Pons (tissue), 1 donor: ENCODE measurements at regions not wholly inside any gene's neighbourhood (a gene's known extent, or its start where the extent isn't known, plus 50 kb on each side); places are given as distances from the start of the nearest gene placed in this dataset.
"Not testable (repeated sequence)": the region's sequence is repeated elsewhere in the genome, so short reads cannot be mapped to it uniquely, and the experiment has no call there.

Experiments used
- DNase-seq: peaks from one replicate; pipeline ENCODE4 v3.0.0-alpha.2; 2016; ENCODE audit warnings: low spot score

DNA sequence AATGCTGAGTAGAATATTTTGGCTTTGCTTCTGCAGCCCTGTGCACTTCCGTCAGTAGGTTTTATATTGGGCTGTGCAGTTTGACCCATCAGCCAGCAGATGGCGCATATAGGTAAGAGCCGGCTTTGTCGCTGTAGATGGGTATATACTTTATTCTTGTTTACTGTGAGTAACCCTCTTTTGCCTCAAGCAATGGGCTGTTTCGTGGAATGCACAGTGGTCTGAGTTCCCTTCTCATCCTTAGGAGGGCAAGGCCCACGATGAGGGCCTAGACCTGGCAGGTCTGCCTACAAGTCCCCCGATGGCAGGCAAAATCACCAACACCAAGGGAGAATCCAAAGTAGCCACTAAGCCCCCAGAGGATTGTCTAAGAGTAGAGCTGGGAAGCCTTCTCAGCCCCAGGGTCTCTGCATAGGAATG is 1002.9 kb upstream of the KCND2 start:
- peak; percentile 68 for DNase-seq

DNA sequence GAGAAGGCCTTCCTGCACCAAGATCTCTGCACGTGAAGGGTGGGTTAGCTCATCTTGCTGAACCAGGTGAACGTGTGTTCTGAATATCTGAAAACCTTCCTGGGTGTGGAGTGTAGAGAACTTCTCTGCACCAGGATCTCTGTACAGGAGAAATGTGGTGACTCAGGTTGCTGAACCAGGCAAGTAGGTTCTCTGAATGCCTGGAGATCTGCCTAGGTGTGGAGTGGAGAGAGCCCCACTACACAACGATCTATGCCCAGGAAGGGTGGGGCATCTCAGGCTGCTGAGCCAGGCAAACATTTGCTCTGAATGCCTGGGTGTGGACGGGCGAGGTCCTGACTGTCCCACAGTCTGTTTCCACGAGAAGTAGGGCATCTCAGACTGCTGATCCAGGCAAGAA is 1002.3 kb upstream of the KCND2 start:
- no peak for DNase-seq

DNA sequence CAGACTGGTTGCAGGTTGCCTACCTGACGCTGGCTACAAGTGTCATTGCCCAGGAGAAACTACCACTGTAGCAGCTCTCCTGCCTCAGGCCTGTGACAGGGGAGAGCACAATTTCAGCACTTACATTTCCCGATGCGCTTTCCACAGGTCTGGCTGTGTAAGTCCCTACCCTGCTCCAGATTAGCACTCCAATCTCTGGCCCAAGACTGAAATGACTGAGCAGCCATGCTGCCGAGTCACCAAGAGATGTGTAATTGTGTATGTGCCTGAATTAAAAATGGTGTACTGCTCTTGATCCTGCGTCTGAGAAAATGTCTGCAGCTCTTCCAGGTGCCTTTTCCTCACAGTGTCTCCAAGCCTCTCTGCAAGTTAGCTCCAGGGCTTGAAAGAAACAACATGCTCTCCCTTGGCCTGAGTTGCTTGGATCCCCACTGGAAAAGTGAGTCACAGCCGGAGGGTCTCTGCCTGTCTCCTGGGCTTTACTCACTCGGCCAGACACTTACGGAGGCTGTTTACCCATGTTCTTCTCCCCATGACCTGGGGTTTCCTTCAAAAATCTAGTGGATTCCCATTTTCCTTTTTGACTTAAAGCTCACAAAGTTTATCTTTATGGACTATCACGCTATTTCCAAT is 1001.7 kb upstream of the KCND2 start:
- DNase-seq = no peak

DNA sequence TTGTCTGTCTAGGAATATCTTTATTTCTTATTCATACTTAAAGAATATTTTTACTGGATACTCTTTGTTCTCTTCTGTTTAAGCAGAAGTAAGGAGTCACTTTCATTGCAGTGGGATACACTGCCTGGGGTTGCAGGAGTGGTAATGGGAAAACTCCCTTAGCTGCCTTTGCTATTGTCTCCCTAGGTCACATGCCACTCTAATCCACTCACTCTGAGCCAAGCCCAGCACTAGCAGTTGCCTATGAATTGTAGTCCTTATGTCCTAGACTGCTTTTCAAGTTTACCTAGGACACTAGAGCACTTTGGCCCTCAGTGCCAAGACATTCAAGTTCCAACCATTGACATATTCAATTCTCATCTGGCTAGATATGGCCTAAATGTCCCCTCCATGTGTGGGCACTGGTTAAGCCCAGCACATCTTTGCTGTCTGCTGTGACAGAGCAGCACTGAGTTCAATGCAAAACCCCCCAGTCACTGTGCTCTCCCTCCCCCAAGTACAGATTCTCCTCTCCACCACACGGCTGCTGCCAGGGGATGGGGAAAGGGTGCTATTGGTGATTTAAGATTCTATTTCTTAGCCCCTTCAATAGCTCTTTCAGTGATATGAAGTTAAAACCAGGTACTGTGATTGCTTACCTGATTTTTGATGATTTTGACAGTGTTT is 991.7 kb upstream of the KCND2 start:
- DNase-seq = no peak

DNA sequence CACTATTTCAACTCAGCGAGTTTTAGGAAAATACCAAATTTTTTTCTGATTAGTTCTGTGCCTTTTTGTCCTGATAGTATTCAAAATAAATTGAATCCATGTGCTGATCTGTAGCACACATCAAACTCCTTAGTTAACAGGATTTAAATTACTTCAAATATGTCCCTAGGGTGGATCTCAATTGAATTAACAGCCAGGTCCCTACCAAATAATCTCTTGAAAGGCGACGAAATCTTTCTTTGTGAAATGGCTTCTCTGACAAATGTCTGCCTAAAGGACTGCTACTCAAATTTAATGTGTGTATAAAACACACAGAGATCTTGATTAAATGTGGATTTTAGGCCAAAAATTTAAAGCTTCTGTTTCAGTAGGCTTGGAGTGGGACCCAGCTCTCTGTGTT is 989.6 kb upstream of the KCND2 start:
- no peak for DNase-seq

DNA sequence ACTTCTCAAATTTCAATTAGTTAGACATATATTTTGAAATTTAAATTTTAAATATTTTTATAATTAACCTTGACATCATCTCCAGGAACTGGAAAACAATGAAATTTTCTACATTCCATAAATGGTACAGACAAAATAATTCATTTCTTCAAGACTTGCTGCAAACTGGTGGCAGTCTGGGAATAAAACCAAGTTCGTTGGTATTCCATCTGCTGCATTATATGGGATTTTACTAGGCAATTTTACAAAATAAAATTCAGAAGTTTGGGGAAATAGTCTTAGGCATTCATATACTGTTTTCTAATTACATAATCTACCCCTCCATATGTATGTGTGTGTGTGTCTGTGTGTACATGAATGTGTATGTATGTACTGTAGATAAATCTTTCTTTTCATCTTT is 984.6 kb upstream of the KCND2 start:
- peak; percentile 2 for DNase-seq

DNA sequence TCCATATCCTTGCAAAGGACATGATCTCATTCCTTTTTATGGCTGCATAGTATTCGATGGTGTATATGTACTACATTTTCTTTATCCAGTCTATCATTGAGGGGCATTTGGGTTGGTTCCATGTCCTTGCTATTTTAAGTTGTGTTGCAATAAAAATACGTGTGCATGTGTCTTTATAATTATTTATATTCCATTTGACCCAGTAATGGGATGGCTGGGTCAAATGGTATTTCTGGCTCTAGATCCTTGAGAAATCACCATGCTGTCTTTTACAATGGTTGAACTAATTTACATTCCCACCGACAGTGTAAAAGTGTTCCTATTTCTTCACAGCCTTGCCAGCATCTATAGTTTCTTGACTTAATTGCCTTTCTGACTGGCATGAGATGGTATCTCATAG is 972.6 kb upstream of the KCND2 start:
- not testable (repeated sequence) for DNase-seq

DNA sequence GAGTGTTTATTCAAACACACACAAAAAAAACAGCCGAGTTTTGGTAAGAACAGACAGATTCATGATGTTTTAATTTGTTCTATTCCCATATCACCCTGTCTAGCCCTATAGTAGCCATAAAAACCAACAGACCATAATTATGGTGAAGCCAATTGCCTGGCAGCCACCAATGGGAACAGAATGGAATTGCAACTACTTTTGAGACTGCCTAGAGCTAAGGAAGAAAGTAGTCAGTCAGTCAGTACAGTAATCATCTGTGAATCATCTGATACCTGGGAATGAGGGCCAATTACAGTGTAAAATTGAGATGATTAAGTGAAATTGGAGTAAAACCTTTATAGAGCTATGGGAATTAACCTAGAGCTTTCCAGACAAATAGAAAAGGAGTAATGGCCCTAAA is 952.7 kb upstream of the KCND2 start:
- no peak for DNase-seq

DNA sequence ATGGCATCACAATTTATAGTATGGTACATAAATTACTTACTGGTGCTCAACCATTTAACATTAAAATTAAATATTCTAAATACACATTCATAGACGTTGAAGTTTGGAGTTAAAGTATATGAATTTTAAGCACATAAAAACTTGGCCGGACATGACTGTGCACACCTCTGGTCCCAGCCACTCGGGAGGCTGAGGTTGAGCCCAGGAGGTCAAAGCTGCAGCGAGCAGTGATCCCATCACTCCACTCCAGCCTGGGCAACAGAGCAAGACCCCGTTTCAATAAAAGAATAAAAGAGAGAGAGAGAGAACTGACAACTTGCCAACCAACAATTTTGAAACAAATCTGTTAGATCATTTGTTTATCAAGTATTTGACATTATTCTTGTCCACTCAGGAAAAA is 943.3 kb upstream of the KCND2 start:
- DNase-seq = no peak

DNA sequence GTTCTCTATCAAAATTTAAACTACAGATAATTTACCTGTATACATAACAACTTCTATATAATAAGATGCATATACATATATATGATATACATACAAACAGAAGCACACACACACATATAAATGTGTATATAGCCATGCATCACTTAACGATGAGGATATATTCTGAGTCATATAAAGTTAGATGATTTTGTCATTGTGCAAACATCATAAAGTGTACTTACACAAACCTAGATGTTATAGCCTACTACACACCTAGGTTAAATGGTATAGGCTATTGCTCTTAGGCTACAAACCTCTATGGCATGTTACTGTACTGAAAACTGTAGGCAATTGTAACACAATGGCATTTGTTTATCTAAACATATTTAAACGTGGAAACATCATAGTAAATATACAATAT is 937.6 kb upstream of the KCND2 start:
- no peak for DNase-seq

DNA sequence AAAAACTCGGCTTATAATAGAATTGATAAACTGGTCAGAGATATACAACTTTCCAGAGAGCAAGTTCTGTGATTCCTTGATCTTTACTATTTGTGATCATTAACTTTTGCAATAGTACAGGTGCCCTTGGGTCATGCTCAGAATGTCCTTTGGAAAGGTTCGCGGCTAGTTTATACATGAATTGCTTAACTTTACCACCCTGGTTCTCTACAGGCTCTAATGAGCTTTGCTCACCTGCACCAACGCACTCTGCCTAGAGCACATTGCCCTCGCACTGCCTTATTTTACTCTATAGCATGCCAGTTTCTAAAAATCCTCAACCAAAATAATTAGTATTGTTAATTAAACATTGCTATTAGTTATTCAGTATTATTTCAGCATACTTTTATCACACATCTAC is 931.2 kb upstream of the KCND2 start:
- no peak for DNase-seq

DNA sequence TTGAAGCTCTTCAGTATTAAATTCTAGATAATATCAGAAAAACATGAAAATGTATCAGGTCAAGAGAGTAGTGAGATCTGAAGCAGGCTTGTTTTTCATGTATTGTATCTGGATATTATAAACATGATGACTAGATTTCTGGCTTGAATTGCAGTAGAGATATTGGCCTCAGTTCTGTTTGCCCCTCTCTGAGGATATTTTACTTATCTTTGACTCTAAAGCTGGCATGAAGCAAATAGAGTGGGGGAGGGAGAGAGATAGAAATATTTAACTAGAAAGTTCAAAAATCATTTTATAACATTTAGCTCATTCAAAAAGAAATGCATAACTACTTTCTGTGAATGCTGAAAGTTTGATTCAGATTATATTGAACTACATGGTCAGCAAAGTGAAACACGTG is 929.7 kb upstream of the KCND2 start:
- DNase-seq = no peak

DNA sequence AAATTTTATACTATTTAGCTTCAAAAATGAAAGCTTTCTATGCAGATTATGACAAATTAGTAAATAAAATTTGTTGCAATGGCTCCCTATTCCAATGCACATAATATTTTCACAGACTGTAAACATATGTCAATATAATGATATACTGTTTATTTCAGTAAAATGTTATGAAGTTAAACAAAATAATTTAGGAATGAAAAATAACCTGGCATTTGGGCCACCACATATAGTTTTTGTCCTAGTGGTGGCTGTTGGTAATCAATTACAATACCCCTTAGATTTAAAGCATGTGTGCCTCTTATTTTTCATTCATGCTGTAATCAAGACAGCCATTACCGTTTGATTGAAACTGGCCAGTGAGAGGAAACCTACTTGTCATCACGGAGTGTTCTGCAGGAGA is 928.5 kb upstream of the KCND2 start:
- no peak for DNase-seq

DNA sequence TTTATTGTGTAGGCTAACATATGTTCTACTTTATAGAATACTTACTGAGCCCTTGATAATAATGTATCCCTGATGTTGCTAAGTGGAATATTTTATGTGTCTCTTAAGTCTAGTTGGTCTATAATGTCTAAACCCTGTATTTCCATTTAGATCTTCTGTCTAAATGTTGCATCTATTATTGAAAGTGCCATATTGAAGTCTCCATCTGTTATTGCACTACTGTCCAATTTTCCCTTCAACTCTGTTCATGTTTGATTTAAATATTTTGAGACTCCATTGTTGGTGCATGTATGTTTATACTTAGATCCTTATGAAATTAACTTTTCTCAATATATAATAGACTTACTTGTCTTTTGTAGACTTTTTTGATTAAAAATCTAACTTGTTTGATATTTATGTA is 924.5 kb upstream of the KCND2 start:
- DNase-seq = no peak

DNA sequence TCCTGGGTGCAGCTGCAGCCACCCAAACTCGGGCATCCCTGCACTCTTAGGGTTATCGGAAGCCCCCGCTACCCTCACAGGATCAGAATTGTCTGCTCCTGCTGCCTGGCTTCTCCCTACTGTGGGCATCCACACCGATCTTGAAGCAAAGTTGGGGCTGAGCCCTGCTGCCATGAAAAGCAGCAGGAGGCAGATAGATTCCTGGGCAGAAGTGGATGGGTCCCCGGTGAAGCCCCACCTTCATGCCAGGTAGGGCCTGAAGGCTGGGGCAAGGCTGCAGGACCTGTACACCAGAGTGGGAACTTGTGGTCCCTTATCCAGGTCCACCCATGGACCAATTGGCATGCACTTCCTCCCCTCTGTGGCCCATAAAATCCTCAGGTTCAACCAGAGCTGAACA is 922.6 kb upstream of the KCND2 start:
- DNase-seq = no peak

DNA sequence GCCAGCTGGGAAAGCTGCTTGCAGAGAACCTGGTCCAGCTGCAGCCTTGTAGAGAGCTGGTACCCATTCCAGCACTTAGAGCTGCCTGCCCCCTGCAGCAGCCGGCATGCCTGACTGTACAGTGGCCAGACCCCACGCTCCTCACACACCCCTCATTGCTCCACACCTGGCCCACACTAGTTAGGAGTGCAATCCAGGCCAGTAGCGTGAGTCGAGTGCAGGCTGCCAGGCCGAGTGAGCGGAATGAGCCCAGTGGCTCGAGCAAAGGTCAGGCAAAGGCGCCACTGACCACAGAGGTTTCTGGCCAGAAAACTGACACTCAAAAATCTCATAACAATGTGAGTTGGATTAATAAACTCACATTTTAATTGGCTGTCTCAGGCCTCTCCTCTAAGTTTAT is 921.7 kb upstream of the KCND2 start:
- DNase-seq = no peak

DNA sequence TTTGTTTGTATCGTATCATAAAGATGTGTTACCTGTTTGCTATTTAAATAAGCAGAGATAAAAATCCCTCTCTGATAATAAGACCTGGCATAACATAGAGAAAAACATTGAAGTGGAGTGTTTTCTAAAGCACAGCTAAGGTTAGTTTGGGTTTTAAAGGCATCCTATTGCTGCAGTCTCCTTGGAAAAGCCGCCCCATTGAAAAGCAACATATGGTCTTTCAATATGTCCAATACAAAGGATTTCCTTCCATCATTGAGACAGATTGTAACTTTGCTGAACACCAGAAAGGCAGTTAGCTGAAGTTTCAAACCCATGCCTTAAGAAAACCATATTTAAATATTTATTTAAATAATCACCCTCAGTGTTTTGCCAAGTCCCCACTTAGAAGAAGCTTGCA is 898.5 kb upstream of the KCND2 start:
- no peak for DNase-seq

DNA sequence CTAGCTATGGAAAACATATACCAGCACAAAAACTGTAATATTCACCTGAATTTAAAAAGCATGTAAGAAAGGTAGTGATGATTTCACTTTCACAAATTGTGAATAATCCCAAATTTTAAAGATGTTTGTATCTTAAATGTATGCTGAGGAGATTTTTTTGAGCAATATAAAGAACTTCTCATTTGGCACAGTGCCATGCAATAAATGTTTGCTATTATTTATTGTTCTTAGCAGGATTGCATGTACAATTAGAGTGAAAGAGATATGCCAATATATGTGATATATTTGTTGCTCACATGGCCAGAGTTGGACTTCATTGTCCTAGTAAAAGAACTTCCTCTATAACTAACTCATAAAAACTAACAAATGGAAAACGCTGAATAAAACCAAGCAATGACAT is 895.1 kb upstream of the KCND2 start:
- no peak for DNase-seq

DNA sequence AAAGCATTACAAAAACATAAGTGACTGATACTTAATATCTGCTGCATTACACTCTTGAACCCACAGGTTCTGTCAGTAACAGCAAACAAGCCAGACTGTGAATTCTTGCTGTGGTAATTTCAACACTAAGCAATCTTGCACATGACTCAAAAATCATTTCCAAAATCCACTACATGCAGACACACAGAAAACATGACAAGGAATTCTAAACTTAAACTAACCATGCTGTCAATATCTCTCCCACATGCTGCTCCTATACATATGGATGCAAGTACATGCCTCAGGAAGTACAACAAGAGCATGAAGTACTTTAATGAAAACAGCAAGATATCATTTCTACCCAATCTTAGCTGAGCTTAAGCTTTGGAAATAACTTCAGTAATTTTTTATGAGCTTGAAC is 890.2 kb upstream of the KCND2 start:
- DNase-seq = no peak

DNA sequence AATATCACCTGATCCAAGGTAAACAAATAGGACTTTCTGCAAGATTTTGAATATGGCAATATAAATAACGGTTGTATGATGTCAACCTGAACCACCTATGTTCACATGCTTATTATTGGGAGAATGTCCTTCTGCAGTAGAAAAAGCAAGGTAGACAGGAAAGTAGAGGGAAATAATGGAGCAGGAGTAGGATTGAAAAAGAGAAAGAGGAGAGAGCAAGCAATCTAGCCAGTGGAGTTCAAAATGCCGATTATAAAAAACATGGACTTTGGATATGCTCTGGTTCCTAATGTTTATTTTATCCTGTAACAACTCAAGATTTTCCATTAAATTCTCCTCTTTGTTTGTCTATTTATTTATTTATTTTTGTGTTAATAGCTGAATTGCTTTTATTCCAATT is 878.0 kb upstream of the KCND2 start:
- no peak for DNase-seq

DNA sequence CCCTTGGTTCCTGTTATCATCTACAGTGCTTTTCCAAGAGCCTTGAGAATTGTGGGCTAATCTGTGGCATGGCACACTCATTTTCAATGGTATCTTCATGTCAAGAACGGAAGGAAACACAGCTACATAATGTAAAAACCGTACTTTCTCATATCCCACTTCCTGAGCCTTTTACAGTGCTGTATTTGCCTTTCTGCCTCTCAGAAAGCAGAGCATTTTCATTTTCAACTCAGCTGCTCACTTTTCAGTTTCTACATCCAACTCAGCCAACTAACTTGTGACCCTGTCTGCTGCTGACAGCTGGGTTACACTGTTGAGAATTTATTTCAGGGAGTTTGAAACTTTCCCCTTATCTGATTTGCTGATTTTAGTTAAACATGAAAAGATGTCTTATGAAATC is 875.8 kb upstream of the KCND2 start:
- DNase-seq = no peak

DNA sequence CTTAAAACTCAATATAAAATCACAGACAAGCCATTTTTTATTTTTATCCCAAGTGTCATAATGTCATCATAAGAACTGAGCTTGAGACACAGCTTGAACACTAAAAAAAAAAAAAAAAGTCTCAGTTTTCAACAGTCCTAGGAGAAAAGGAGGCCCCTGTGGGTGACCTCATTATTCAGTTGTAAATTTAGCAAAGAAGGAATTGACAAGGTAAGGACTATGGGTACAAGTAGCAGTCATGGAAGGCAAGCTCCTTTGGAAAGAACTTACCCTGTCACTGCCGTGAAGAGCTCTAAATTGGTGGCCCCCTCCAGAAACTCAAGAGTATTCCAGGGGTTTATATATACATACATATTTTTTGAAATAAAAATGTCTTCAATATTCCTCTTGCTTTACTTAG is 864.4 kb upstream of the KCND2 start:
- DNase-seq = no peak

DNA sequence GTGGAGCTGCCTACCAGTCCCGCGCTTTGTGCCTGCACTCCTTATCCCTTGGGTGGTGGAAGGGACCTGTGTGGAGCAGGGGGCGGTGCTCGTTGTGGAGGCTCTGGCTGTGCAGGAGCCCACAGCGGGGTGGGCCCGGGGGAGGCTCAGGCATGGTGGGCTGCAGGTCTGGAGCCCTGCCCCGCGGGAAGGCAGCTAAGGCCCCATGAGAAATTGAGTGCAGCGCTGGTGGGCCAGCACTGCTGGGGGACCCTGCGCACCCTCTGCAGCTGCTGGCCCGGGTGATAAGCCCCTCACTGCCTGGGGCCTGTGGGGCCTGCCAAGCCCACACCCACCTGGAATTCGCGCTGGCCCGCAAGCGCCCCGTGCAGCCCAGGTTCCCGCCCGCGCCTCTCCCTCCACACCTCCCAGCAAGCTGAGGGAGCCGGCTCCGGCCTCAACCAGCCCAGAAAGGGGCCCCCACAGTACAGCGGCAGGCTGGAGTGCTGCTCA is 859.6 kb upstream of the KCND2 start:
- no peak for DNase-seq

DNA sequence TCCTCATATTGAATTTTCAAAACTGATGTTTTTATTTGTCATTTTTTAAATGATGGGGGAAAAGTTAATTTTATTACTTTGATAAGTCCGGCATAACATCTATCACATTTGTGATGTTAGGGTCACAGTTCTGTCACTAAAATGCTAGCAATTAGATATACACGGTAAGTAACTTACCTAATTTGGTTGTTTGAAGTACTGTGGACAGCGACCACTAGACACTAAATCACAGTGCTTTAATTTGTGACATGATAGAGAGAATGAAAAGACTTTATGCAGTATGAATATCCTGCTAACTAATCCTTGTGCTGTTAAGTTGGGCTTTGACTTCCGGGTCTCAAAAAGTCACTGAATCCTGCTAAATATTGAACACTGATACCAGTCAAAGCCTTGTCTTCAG is 857.3 kb upstream of the KCND2 start:
- DNase-seq = no peak
